ENCODE measurements at regions not wholly inside any gene's neighbourhood (a gene's known extent, or its start where the extent isn't known, plus 50 kb on each side); places are given as distances from the start of the nearest gene placed in this dataset.
A peak's percentile ranks its signal among the peaks of the same experiment; 100 is the strongest.

- ATAC-seq (no peak), DNase-seq (peak in 1 of 3 donors; percentile 34)
- H3K27me3 ChIP-seq = no peaks in the 10 kb centered on the region
- 67% methylated on average over 3 of the region's 9 CpGs for WGBS (ENCODE audit: insufficient coverage, low coverage, low lambda C conversion rate, missing lambda C conversion rate)
- no peak overlapping the region for H3K27ac ChIP-seq
- H3K36me3 ChIP-seq = no peaks in the 10 kb centered on the region
- intact Hi-C loops (cut with DNase I) = no loop called here
- H3K4me1 ChIP-seq = no peaks in the 10 kb centered on the region
- no peaks in the 10 kb centered on the region for H3K9me3 ChIP-seq
- TF ChIP-seq CTCF (IDR thresholded peaks at IDR 0.05) = no peak
- no peak overlapping the region for H3K4me3 ChIP-seq
These were observed 85.6 kb downstream of the TTLL2 start for GRCh38 chr6:167410462-167410861.

- no peak for TF ChIP-seq POLR2A (IDR thresholded peaks at IDR 0.05)
- no peak for TF ChIP-seq CTCF (IDR thresholded peaks at IDR 0.05)
- DNase-seq = no peak
- WGBS (ENCODE audit: insufficient coverage, low coverage, low lambda C conversion rate, missing lambda C conversion rate) = 61% methylated on average over 4 of the region's 5 CpGs
- no peaks in the 10 kb centered on the region for H3K9me3 ChIP-seq
- ATAC-seq = no peak
- intact Hi-C loops (cut with DNase I) = no loop called here
- H3K4me1 ChIP-seq = no peaks in the 10 kb centered on the region
- H3K27me3 ChIP-seq = no peaks in the 10 kb centered on the region
- no peak overlapping the region for H3K27ac ChIP-seq
- H3K36me3 ChIP-seq = no peaks in the 10 kb centered on the region
- no peak overlapping the region for H3K4me3 ChIP-seq
These were observed 87.6 kb downstream of the TTLL2 start for GRCh38 chr6:167412506-167412905.

- intact Hi-C loops (cut with DNase I) = no loop called here
- H3K36me3 ChIP-seq = no peaks in the 10 kb centered on the region
- H3K4me3 ChIP-seq = no peak overlapping the region
- DNase-seq (peak in 1 of 3 donors; percentile 37), ATAC-seq (peak in 1 of 4 donors; percentile 25)
- WGBS (ENCODE audit: insufficient coverage, low coverage, low lambda C conversion rate, missing lambda C conversion rate) = 60% methylated on average over 1 of the region's 18 CpGs
- H3K27me3 ChIP-seq = no peaks in the 10 kb centered on the region
- H3K4me1 ChIP-seq = no peaks in the 10 kb centered on the region
- no peak overlapping the region for H3K27ac ChIP-seq
- TF ChIP-seq POLR2A (IDR thresholded peaks at IDR 0.05) = no peak
- TF ChIP-seq CTCF (IDR thresholded peaks at IDR 0.05) = no peak
- H3K9me3 ChIP-seq = no peaks in the 10 kb centered on the region
These were observed 90.6 kb downstream of the TTLL2 start for GRCh38 chr6:167415441-167415961.

- no peaks in the 10 kb centered on the region for H3K36me3 ChIP-seq
- no peaks in the 10 kb centered on the region for H3K9me3 ChIP-seq
- no peak overlapping the region for H3K4me3 ChIP-seq
- ATAC-seq (no peak), DNase-seq (peak in 1 of 3 donors; percentile 25)
- WGBS (ENCODE audit: insufficient coverage, low coverage, low lambda C conversion rate, missing lambda C conversion rate) = 64% methylated on average over 7 of the region's 12 CpGs
- no peak overlapping the region for H3K27ac ChIP-seq
- H3K4me1 ChIP-seq = no peaks in the 10 kb centered on the region
- H3K27me3 ChIP-seq = no peaks in the 10 kb centered on the region
- TF ChIP-seq CTCF (IDR thresholded peaks at IDR 0.05) (no peak), POLR2A (IDR thresholded peaks at IDR 0.05) (no peak)
- intact Hi-C loops (cut with DNase I) = no loop called here
These were observed 92.0 kb downstream of the TTLL2 start for GRCh38 chr6:167416676-167417430.

All from right lobe of liver (tissue), 6 donors.